ENCODE measurements at regions not wholly inside any gene's neighbourhood (a gene's known extent, or its start where the extent isn't known, plus 50 kb on each side); places are given as distances from the start of the nearest gene placed in this dataset.

DNA sequence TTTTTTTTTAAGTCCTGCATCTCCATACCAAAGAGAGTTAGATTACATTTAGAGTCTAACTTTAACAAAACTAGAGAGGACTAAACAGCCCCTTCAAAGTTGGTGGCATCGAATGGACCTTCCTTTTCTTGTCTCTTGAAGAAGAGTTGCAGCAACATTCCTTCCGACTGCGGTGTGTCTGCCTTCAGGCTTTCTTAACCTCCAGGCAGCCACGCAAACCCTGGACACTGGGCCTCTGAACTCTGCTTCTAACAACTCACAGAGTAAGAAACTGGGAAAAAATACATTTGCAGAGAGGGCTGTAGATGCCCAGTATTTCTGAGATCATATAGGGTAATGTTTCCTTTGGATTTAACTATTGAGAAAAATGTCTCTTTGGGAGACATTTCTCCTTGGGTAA is 120.5 kb upstream of the MAST4 start:
- peaks cover 5 to 9% of the 10 kb centered on the region in 2 experiments; a peak in 3 of 4 replicates for H3K9me3 ChIP-seq (ENCODE audit: insufficient read depth in 2 of 2, low read depth in 1 of 2, low read length in 1 of 2)
- H3K79me1 ChIP-seq (ENCODE audit: low read depth, low read length), result no peaks in the 10 kb centered on the region
- 0 out of 4 replicates have a peak overlapping the region, but pooled peaks of 1 of the 2 experiments have one; percentile 27 for H3K4me2 ChIP-seq (ENCODE audit: insufficient read depth in 1 of 2, low read depth in 2 of 2, low read length in 2 of 2)
- no peaks in the 10 kb centered on the region; a peak in 1 of 8 replicates for H3K36me3 ChIP-seq (ENCODE audit: control insufficient read depth in 2 of 4, insufficient read depth in 4 of 4, low read length in 3 of 4)
- H3K4me3 ChIP-seq (ENCODE audit: extremely low read depth in 1 of 4, insufficient read depth in 2 of 4, low read depth in 3 of 4, low read length in 4 of 4), result no peak overlapping the region
- no peak overlapping the region for H3K27ac ChIP-seq (ENCODE audit: low read depth, low read length)
- ChIA-PET POLR2A (ENCODE audit: partially characterized antibody) (no interaction called here), CTCF (ENCODE audit: partially characterized antibody) (interaction anchor here (0.9 to 1.7 kb wide), 3 partner anchors 19 to 39 kb away, joined by 3 to 7 read pairs (median 6); no protein-coding TSS in a partner anchor)
- no peaks in the 10 kb centered on the region for H3K79me2 ChIP-seq (ENCODE audit: control insufficient read depth in 1 of 2, insufficient read depth in 2 of 2, low read length in 2 of 2)
- H4K20me1 ChIP-seq (replicated peaks in 1 of 2; ENCODE audit: control insufficient read depth in 1 of 2, insufficient read depth in 2 of 2, low read length in 2 of 2), result no peaks in the 10 kb centered on the region
- no peak overlapping the region for H4K8ac ChIP-seq (ENCODE audit: extremely low read depth, insufficient read depth, low read length)
- H2AK5ac ChIP-seq (ENCODE audit: low read depth, low read length), result no peak overlapping the region
- H3K56ac ChIP-seq (replicated peaks; ENCODE audit: insufficient read length, low read depth, low read length), result no peak overlapping the region
- peaks cover 0 to 3% (median 0%) of the 10 kb centered on the region in 4 experiments; a peak in 2 of 7 replicates for H3K4me1 ChIP-seq (replicated peaks in 1 of 4; ENCODE audit: control insufficient read depth in 3 of 4, insufficient read depth in 4 of 4, low read length in 3 of 4)
- H4K5ac ChIP-seq (ENCODE audit: insufficient read length, low read depth, low read length), result no peak overlapping the region
- H3K23me2 ChIP-seq (ENCODE audit: low read depth, low read length), result no peaks in the 10 kb centered on the region; the same call in 1 of the 2 replicates
- no peak overlapping the region for H2BK20ac ChIP-seq (ENCODE audit: low read length)
- H3K18ac ChIP-seq (ENCODE audit: extremely low read depth, low read length), result no peak overlapping the region
- FAIRE-seq, result no peak
- no peaks in the 10 kb centered on the region for H3K27me3 ChIP-seq (replicated peaks in 1 of 4; ENCODE audit: control insufficient read depth in 3 of 4, extremely low read depth in 1 of 4, insufficient read depth in 3 of 4, low read length in 3 of 4)
- no peak overlapping the region for H2BK120ac ChIP-seq (replicated peaks; ENCODE audit: low read depth, low read length)
- no peak for TF ChIP-seq RBBP5 (IDR thresholded peaks at IDR 0.05; ENCODE audit: borderline replicate concordance, low read depth, low read length)
- no peak for TF ChIP-seq RXRA (IDR thresholded peaks at IDR 0.05; ENCODE audit: insufficient read depth, low read depth, low read length)
- TF ChIP-seq, protein P1, sequence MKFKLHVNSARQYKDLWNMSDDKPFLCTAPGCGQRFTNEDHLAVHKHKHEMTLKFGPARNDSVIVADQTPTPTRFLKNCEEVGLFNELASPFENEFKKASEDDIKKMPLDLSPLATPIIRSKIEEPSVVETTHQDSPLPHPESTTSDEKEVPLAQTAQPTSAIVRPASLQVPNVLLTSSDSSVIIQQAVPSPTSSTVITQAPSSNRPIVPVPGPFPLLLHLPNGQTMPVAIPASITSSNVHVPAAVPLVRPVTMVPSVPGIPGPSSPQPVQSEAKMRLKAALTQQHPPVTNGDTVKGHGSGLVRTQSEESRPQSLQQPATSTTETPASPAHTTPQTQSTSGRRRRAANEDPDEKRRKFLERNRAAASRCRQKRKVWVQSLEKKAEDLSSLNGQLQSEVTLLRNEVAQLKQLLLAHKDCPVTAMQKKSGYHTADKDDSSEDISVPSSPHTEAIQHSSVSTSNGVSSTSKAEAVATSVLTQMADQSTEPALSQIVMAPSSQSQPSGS (IDR thresholded peaks at IDR 0.05; ENCODE audit: low read length), result no peak
- TF ChIP-seq EGR1 (IDR thresholded peaks at IDR 0.05; ENCODE audit: borderline replicate concordance, low read depth, low read length), result no peak
- TF ChIP-seq SIX5 (IDR thresholded peaks at IDR 0.05; ENCODE audit: low read depth, low read length), result no peak
- TF ChIP-seq SP1 (IDR thresholded peaks at IDR 0.05; ENCODE audit: low read depth, low read length), result no peak
- TF ChIP-seq JUND (IDR thresholded peaks at IDR 0.05; ENCODE audit: low read length), result no peak
- TF ChIP-seq CBX5 (IDR thresholded peaks at IDR 0.05; ENCODE audit: low read depth, low read length), result no peak
- no peak for TF ChIP-seq CHD1 (IDR thresholded peaks at IDR 0.05; ENCODE audit: low read depth, low read length)
- TF ChIP-seq CEBPB (IDR thresholded peaks at IDR 0.05; ENCODE audit: low read depth, low read length), result no peak
- no peak for TF ChIP-seq TCF12 (IDR thresholded peaks at IDR 0.05; ENCODE audit: low read depth, low read length)
- 65% methylated on average over 4 of the region's 4 CpGs; no CpG with 5 or more reads in 1 of the 2 experiments for WGBS, 2 experiments (ENCODE audit: extremely low coverage in 1 of 2, insufficient coverage in 1 of 2, insufficient read length in 1 of 2, insufficient replicate concordance in 2 of 2, low coverage in 1 of 2, low lambda C conversion rate in 2 of 2, missing lambda C conversion rate in 1 of 2)
- no peak overlapping the region for H3K9ac ChIP-seq (replicated peaks in 1 of 4; ENCODE audit: extremely low read depth in 1 of 4, low read depth in 3 of 4, low read length in 3 of 4)
- no peak for DNase-seq (ENCODE audit: low read depth in 1 of 2, low spot score in 2 of 2)
- no peak overlapping the region for H2BK15ac ChIP-seq (ENCODE audit: low read length)
- H3K4ac ChIP-seq (replicated peaks; ENCODE audit: insufficient read length, low read depth, low read length), result no peak overlapping the region
- no peak overlapping the region for H2BK12ac ChIP-seq (ENCODE audit: low read depth, low read length)
- peak overlapping the region; percentile 72; the same call in 1 of the 2 replicates for H2AFZ ChIP-seq (ENCODE audit: low read length)
- H3K23ac ChIP-seq (ENCODE audit: insufficient read length), result no peak overlapping the region
- no peak overlapping the region for H3K14ac ChIP-seq (ENCODE audit: insufficient read length)
- no peak overlapping the region for H2BK5ac ChIP-seq (ENCODE audit: low read depth, low read length)
- H4K91ac ChIP-seq (replicated peaks; ENCODE audit: insufficient read length, low read length), result no peak overlapping the region
